ENCODE measurements at regions not wholly inside any gene's neighbourhood (a gene's known extent, or its start where the extent isn't known, plus 50 kb on each side); places are given as distances from the start of the nearest gene placed in this dataset.

DNA sequence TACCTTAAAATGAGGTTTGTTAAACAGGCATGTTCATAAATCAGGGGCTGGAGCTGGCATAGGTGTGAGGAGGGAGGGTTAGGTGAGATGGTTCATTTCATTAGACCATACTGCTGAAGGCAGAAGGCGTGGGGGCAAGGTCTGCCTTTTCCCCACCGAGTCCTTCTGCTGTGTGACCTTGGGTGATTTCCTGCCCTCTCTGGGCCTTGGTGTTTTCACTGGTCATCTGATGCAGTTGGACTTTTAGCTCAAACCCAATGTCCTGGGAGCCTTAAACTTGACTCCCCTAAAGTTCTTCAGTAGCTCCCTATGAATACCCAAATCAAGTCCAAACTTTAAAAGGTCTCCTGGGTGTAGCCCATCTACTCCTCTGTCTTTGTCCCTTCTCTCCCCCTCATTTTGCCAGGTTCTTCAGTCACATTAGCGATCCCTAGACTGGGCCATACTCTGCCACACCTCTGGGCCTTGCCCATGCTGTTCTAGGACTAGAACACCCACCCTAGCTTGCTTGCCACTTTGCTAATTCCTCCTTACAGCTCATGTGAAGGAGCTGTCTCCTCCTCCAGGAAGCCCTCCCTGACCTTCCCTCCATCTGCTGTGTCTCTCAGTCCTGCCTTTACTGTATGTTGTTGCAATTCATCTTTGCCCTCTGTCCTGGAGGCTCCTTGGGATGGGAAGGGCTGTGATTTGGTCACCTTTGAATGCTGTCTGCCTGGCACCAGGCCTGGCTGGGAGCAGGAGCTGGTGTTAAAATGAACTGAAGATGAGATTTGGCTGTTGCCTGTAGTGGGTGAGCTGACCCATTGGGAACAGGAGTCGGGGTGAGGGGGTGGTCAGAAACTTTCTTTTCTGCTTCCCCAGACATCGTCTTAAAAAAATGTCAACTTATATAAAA is 85.4 kb upstream of the HS6ST1 start:
- Histone ChIP-seq H3K9ac (ENCODE audit: low read length) (no peak overlapping the region), H3K27ac (ENCODE audit: low read depth, low read length) (no peak overlapping the region), H4K20me1 (ENCODE audit: low read depth, low read length) (no peaks in the 10 kb centered on the region), H3K4me3 (ENCODE audit: insufficient read depth, low read length, poor library complexity, severe bottlenecking) (no peak overlapping the region), H3K79me2 (ENCODE audit: insufficient read depth, low read length) (no peaks in the 10 kb centered on the region), H3F3A (ENCODE audit: insufficient read depth) (no peaks in the 10 kb centered on the region), H2AFZ (ENCODE audit: low read depth, low read length, severe bottlenecking) (no peak overlapping the region), H3K4me2 (ENCODE audit: low read depth, low read length, poor library complexity, severe bottlenecking) (no peak overlapping the region), H3K36me3 (ENCODE audit: low read length) (no peaks in the 10 kb centered on the region), H3K9me3 (ENCODE audit: insufficient read depth, low read length) (no peaks in the 10 kb centered on the region), H3K9me2 (replicated peaks; ENCODE audit: insufficient read depth, low read length) (no peaks in the 10 kb centered on the region), H3K27me3 (ENCODE audit: low read length) (no peaks in the 10 kb centered on the region)
- no peak for TF ChIP-seq CTCF (IDR thresholded peaks at IDR 0.05; ENCODE audit: insufficient read depth, low read length, poor library complexity, severe bottlenecking)

GRCh38 chr2:128404709-128405466 is 86.2 kb upstream of the HS6ST1 start:
- Histone ChIP-seq H3K27me3 (ENCODE audit: low read length) (no peaks in the 10 kb centered on the region), H3K9me3 (ENCODE audit: insufficient read depth, low read length) (no peaks in the 10 kb centered on the region), H3K9ac (ENCODE audit: low read length) (no peak overlapping the region), H3K9me2 (replicated peaks; ENCODE audit: insufficient read depth, low read length) (no peaks in the 10 kb centered on the region), H3K4me2 (ENCODE audit: low read depth, low read length, poor library complexity, severe bottlenecking) (no peak overlapping the region), H3K27ac (ENCODE audit: low read depth, low read length) (no peak overlapping the region), H4K20me1 (ENCODE audit: low read depth, low read length) (no peaks in the 10 kb centered on the region), H3K4me3 (ENCODE audit: insufficient read depth, low read length, poor library complexity, severe bottlenecking) (no peak overlapping the region), H3K36me3 (ENCODE audit: low read length) (no peaks in the 10 kb centered on the region), H2AFZ (ENCODE audit: low read depth, low read length, severe bottlenecking) (no peak overlapping the region), H3K79me2 (ENCODE audit: insufficient read depth, low read length) (no peaks in the 10 kb centered on the region), H3F3A (ENCODE audit: insufficient read depth) (no peaks in the 10 kb centered on the region)
- TF ChIP-seq CTCF (IDR thresholded peaks at IDR 0.05; ENCODE audit: insufficient read depth, low read length, poor library complexity, severe bottlenecking) (no peak), EZH2phosphoT487 (conservative IDR thresholded peaks at IDR 0.05; ENCODE audit: low read length) (no peak)

DNA sequence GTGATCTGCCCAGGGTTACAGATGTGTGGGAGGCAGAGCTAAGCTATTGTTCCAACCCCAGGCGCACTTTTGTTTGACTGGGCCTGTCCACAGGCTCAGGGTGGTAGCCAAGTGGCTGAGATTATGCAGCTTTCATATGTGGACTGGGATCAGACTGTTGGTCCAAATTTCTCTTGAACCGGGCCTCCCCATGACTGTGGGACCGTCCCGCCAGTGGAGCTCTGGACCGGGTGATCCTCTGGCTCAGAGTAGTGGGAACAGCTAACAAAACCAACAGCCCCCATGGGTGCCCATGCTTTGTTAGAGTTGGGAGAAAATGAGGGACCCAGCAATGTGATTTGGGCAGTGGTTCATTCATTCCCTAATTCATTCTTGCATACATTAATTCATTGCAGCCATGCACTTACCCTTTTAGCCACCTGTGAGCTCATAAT is 86.8 kb upstream of the HS6ST1 start:
- H3K79me2 ChIP-seq (ENCODE audit: insufficient read depth, low read length) = no peaks in the 10 kb centered on the region
- no peaks in the 10 kb centered on the region for H3K9me3 ChIP-seq (ENCODE audit: insufficient read depth, low read length)
- H3K9ac ChIP-seq (ENCODE audit: low read length) = no peak overlapping the region
- no peaks in the 10 kb centered on the region for H3K27me3 ChIP-seq (ENCODE audit: low read length)
- no peak overlapping the region for H2AFZ ChIP-seq (ENCODE audit: low read depth, low read length, severe bottlenecking)
- no peak overlapping the region for H3K4me3 ChIP-seq (ENCODE audit: insufficient read depth, low read length, poor library complexity, severe bottlenecking)
- no peaks in the 10 kb centered on the region for H4K20me1 ChIP-seq (ENCODE audit: low read depth, low read length)
- TF ChIP-seq CTCF (IDR thresholded peaks at IDR 0.05; ENCODE audit: insufficient read depth, low read length, poor library complexity, severe bottlenecking) = no peak
- no peak for TF ChIP-seq EZH2phosphoT487 (conservative IDR thresholded peaks at IDR 0.05; ENCODE audit: low read length)
- H3K27ac ChIP-seq (ENCODE audit: low read depth, low read length) = no peak overlapping the region
- no peak overlapping the region for H3K4me2 ChIP-seq (ENCODE audit: low read depth, low read length, poor library complexity, severe bottlenecking)
- no peaks in the 10 kb centered on the region for H3K9me2 ChIP-seq (replicated peaks; ENCODE audit: insufficient read depth, low read length)
- no peaks in the 10 kb centered on the region for H3F3A ChIP-seq (ENCODE audit: insufficient read depth)
- H3K36me3 ChIP-seq (ENCODE audit: low read length) = no peaks in the 10 kb centered on the region
